HG02763 (cell line): ENCODE measurements at regions not wholly inside any gene's neighbourhood (a gene's known extent, or its start where the extent isn't known, plus 50 kb on each side); places are given as distances from the start of the nearest gene placed in this dataset.
"Not testable (repeated sequence)": the region's sequence is repeated elsewhere in the genome, so short reads cannot be mapped to it uniquely, and the experiment has no call there.

ENCODE experiments used
- ATAC-seq: cut with Tn5 transposase; IDR thresholded peaks from one replicate; pipeline ENCODE4 v1.9.1; 2021; ENCODE audit warnings: mild to moderate bottlenecking, moderate library complexity; ENCODE audit not compliant: unreplicated experiment

- no peak for ATAC-seq
Measured at GRCh38 chr5:92662741-92663140, 918.3 kb downstream of the NR2F1-AS1 start.

- ATAC-seq: no peak
Measured at GRCh38 chr5:92659246-92659645, 921.8 kb downstream of the NR2F1-AS1 start.

GRCh38 chr5:92654601-92655000 is 926.4 kb downstream of the NR2F1-AS1 start:
- ATAC-seq: not testable (repeated sequence)

- no peak for ATAC-seq
Measured at GRCh38 chr5:92653730-92654461, 927.1 kb downstream of the NR2F1-AS1 start.

GRCh38 chr5:92652756-92653155 is 928.3 kb downstream of the NR2F1-AS1 start:
- ATAC-seq: no peak

GRCh38 chr5:92644266-92644886 is 936.6 kb downstream of the NR2F1-AS1 start:
- no peak for ATAC-seq

GRCh38 chr5:92641031-92641962 is 939.7 kb downstream of the NR2F1-AS1 start:
- ATAC-seq: no peak

GRCh38 chr5:92640340-92640739 is 940.7 kb downstream of the NR2F1-AS1 start:
- no peak for ATAC-seq

- no peak for ATAC-seq
Measured at GRCh38 chr5:92637960-92638359, 943.1 kb downstream of the NR2F1-AS1 start.

- no peak for ATAC-seq
Measured at GRCh38 chr5:92637247-92637646, 943.8 kb downstream of the NR2F1-AS1 start.

GRCh38 chr5:92635001-92635461 is 946.0 kb downstream of the NR2F1-AS1 start:
- no peak for ATAC-seq

GRCh38 chr5:92633875-92634487 is 947.0 kb downstream of the NR2F1-AS1 start:
- ATAC-seq: no peak

GRCh38 chr5:92633176-92633575 is 947.8 kb downstream of the NR2F1-AS1 start:
- ATAC-seq: no peak

GRCh38 chr5:92631237-92631701 is 949.8 kb downstream of the NR2F1-AS1 start:
- ATAC-seq: not testable (repeated sequence)

GRCh38 chr5:92629574-92629973 is 951.4 kb downstream of the NR2F1-AS1 start:
- no peak for ATAC-seq

GRCh38 chr5:92629000-92629399 is 952.0 kb downstream of the NR2F1-AS1 start:
- no peak for ATAC-seq

GRCh38 chr5:92627186-92627585 is 953.8 kb downstream of the NR2F1-AS1 start:
- ATAC-seq: no peak

GRCh38 chr5:92616085-92616484 is 964.9 kb downstream of the NR2F1-AS1 start:
- no peak for ATAC-seq

- no peak for ATAC-seq
Measured at GRCh38 chr5:92613546-92613945, 967.5 kb downstream of the NR2F1-AS1 start.

GRCh38 chr5:92610435-92610834 is 970.6 kb downstream of the NR2F1-AS1 start:
- not testable (repeated sequence) for ATAC-seq

- ATAC-seq: no peak
Measured at GRCh38 chr5:92605591-92605990, 975.4 kb downstream of the NR2F1-AS1 start.
